Naive thymus-derived CD4-positive, alpha-beta T cell (primary cell): ENCODE measurements at regions not wholly inside any gene's neighbourhood (a gene's known extent, or its start where the extent isn't known, plus 50 kb on each side); places are given as distances from the start of the nearest gene placed in this dataset.

ENCODE experiments used
- ATAC-seq: fragments of 150-1000 bp; cut with Tn5 transposase; 2 replicates; pipeline ENCODE4 v1.10.0; 2021; ENCODE audit warnings: mild to moderate bottlenecking, moderate library complexity
- CTCF ChIA-PET: fragments of 350-600 bp; sonication (Branson Sonifier 250); formaldehyde crosslinking; loops from one replicate; lab custom pipeline; 2021; ENCODE audit warnings: antibody characterized with exemption; lab: Charles Lee
- POLR2A ChIA-PET: fragments of 350-600 bp; sonication (Branson Sonifier 250); formaldehyde crosslinking; loops from one replicate; lab custom pipeline; 2021; ENCODE audit warnings: antibody characterized with exemption, inconsistent platforms; lab: Charles Lee
- DNase-seq, 9 donors: peaks; one replicate each; pipeline versions ENCODE4 v3.0.0 to v3.0.0-alpha.2; 2020 to 2022; ENCODE audit warnings: mixed read lengths in 1 of 9
- H3K27ac ChIP-seq: one replicate; pipeline ENCODE4 v1.7.0; 2013; ENCODE audit warnings: mild to moderate bottlenecking, low read depth, low read length, moderate library complexity
- H3K27me3 ChIP-seq, 2 donors: one replicate each; pipeline ENCODE4 v1.7.0; 2013; ENCODE audit warnings: low read length in 2 of 2, mild to moderate bottlenecking in 2 of 2, moderate library complexity in 2 of 2; ENCODE audit not compliant: control insufficient read depth in 2 of 2, insufficient read depth in 2 of 2
- H3K36me3 ChIP-seq, 3 experiments: 1 replicate in 2 of 3; 2 replicates in 1 of 3; pipeline ENCODE4 v1.7.0; 2013; ENCODE audit warnings: low read length in 3 of 3, mild to moderate bottlenecking in 3 of 3, moderate library complexity in 1 of 3; ENCODE audit not compliant: insufficient read depth in 3 of 3, control insufficient read depth in 2 of 3
- H3K4me1 ChIP-seq, 2 donors: one replicate each; pipeline ENCODE4 v1.7.0; 2013; ENCODE audit warnings: low read length in 2 of 2, mild to moderate bottlenecking in 2 of 2, moderate library complexity in 1 of 2; ENCODE audit not compliant: control insufficient read depth in 2 of 2, insufficient read depth in 2 of 2
- H3K4me3 ChIP-seq: 2 replicates; pipeline ENCODE4 v1.7.0; 2013; ENCODE audit warnings: mild to moderate bottlenecking, low read length
- H3K9me3 ChIP-seq, 3 experiments: 1 replicate in 2 of 3; 2 replicates in 1 of 3; pipeline ENCODE4 v1.7.0; 2013; ENCODE audit warnings: low read length in 3 of 3; ENCODE audit not compliant: control insufficient read depth in 2 of 3
- H3K27ac Mint-ChIP-seq, 9 donors: one replicate each; pipeline ENCODE4 v1.8.0; 2020 to 2022; ENCODE audit warnings: mixed read lengths in 9 of 9, mild to moderate bottlenecking in 8 of 9, moderate library complexity in 5 of 9, inconsistent platforms in 2 of 9
- H3K27me3 Mint-ChIP-seq, 5 donors: one replicate each; pipeline ENCODE4 v1.8.0; 2021 to 2022; ENCODE audit warnings: mixed read lengths in 5 of 5, mild to moderate bottlenecking in 1 of 5
- H3K36me3 Mint-ChIP-seq, 5 donors: one replicate each; pipeline ENCODE4 v1.8.0; 2020 to 2022; ENCODE audit warnings: mixed read lengths in 5 of 5, mild to moderate bottlenecking in 3 of 5, inconsistent platforms in 1 of 5
- H3K4me1 Mint-ChIP-seq, 7 donors: one replicate each; pipeline ENCODE4 v1.8.0; 2020 to 2022; ENCODE audit warnings: mixed read lengths in 7 of 7, mild to moderate bottlenecking in 3 of 7, inconsistent platforms in 1 of 7
- H3K4me3 Mint-ChIP-seq, 10 donors: one replicate each; pipeline ENCODE4 v1.8.0; 2020 to 2022; ENCODE audit warnings: mild to moderate bottlenecking in 10 of 10, mixed read lengths in 10 of 10, moderate library complexity in 6 of 10, inconsistent platforms in 2 of 10
- H3K9me3 Mint-ChIP-seq, 11 donors: one replicate each; pipeline ENCODE4 v1.8.0; 2020 to 2022; ENCODE audit warnings: mixed read lengths in 11 of 11, mild to moderate bottlenecking in 4 of 11, inconsistent platforms in 1 of 11, moderate library complexity in 1 of 11
- intact Hi-C, 2 donors: fragments of 100-400 bp; cut with micrococcal nuclease; formaldehyde crosslinking; loops; one replicate each; pipeline ENCODE4 v1.15.1; 2023

DNA sequence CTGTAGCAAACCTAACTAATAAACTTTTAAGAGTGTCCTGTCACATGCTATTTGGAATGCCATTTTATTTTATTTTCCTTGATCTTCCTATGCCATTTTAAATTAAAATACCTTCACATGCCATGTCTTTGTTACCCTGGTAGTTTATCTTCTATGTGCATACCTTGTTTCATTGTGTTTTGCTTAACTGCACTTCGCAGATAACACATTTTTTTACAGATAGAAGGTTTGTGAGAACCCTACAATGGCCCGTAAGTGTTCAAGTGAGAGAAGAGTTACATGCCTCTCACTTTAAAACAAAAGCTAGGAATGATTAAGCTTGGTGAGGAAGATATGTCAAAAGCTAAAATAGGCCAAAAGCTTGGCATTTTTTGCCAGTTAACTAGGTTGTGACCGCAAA, 744.1 kb downstream of the STIM2 start:
- Histone ChIP-seq H3K9me3 (no peaks in the 10 kb centered on the region), H3K27ac (no peak overlapping the region), H3K36me3 (no peaks in the 10 kb centered on the region), H3K4me1 (no peaks in the 10 kb centered on the region), H3K4me3 (no peak overlapping the region), H3K27me3 (no peaks in the 10 kb centered on the region)
- no peak overlapping the region for H3K27ac Mint-ChIP-seq
- no peak overlapping the region for H3K4me3 Mint-ChIP-seq
- POLR2A ChIA-PET: no interaction called here
- no peak for ATAC-seq
- H3K27me3 Mint-ChIP-seq: no peaks in the 10 kb centered on the region
- CTCF ChIA-PET: no interaction called here
- no peaks in the 10 kb centered on the region for H3K36me3 Mint-ChIP-seq
- no peak for DNase-seq
- peaks cover 0 to 11% (median 7%) of the 10 kb centered on the region in 11 donors for H3K9me3 Mint-ChIP-seq
- intact Hi-C loops: no loop called here
- H3K4me1 Mint-ChIP-seq: no peaks in the 10 kb centered on the region

DNA sequence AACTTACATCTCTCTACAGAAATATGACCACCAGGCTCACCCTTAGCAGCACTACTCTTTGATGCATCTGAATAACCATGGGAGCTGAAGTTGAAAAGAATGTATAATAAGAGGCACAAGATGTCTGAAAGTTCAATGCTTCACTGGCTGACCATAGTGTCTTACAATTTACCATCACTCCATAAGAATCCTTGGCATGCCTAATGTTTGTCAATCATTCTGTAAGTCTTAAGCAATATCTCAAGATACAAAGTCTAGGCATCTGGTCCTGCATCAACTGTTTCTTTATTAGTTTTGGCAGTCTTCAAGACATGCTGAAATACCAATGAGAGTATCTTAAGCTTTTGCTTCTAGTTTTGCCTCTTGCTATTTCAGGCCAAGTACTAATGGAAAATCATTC, 755.5 kb downstream of the STIM2 start:
- no peak overlapping the region for H3K27ac Mint-ChIP-seq
- H3K4me3 ChIP-seq: no peak overlapping the region
- ChIA-PET CTCF (interaction anchor here (0.7 kb wide), 1 partner anchor 48 kb away, joined by 3 read pairs; no protein-coding TSS in a partner anchor), POLR2A (no interaction called here)
- H3K27me3 Mint-ChIP-seq: no peaks in the 10 kb centered on the region
- H3K9me3 ChIP-seq: no peaks in the 10 kb centered on the region
- H3K36me3 Mint-ChIP-seq: peaks cover 0 to 4% (median 0%) of the 10 kb centered on the region in 5 donors
- H3K4me3 Mint-ChIP-seq: no peak overlapping the region
- peaks cover 0 to 10% (median 5%) of the 10 kb centered on the region in 11 donors for H3K9me3 Mint-ChIP-seq
- ATAC-seq (no peak), DNase-seq (no peak)
- no peaks in the 10 kb centered on the region for H3K4me1 ChIP-seq
- no peaks in the 10 kb centered on the region for H3K4me1 Mint-ChIP-seq
- intact Hi-C loops: no loop called here
- no peak overlapping the region for H3K27ac ChIP-seq
- H3K27me3 ChIP-seq: no peaks in the 10 kb centered on the region
- no peaks in the 10 kb centered on the region for H3K36me3 ChIP-seq

DNA sequence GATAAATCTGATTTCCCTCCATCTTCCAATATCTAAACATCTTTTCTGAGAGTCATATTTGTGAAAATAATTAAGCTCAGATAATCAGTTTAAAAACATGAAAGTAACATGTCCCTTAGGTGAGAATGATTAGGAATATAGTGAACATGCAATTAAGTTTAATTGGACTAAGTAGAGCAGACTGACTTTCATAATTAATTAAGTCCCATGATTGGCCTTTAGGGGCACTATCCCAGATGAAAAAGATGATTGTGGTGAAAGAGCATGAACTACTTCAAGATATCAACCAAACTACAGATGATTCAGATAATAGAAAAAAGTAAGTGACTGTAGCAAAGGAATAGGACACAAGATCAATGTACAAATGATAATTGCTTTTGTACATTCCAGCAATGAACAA, 758.8 kb downstream of the STIM2 start:
- Mint-ChIP-seq H3K4me3 (no peak overlapping the region), H3K27ac (no peak overlapping the region), H3K4me1 (no peaks in the 10 kb centered on the region), H3K27me3 (no peaks in the 10 kb centered on the region), H3K36me3 (peaks cover 0 to 4% (median 0%) of the 10 kb centered on the region in 5 donors), H3K9me3 (peaks cover 2 to 12% (median 6%) of the 10 kb centered on the region in 11 donors)
- no peak overlapping the region for H3K4me3 ChIP-seq
- no peaks in the 10 kb centered on the region for H3K9me3 ChIP-seq
- DNase-seq: no peak
- H3K4me1 ChIP-seq: no peaks in the 10 kb centered on the region
- no peaks in the 10 kb centered on the region for H3K27me3 ChIP-seq
- no peak for ATAC-seq
- ChIA-PET CTCF (no interaction called here), POLR2A (no interaction called here)
- intact Hi-C loops: no loop called here
- H3K36me3 ChIP-seq: no peaks in the 10 kb centered on the region
- no peak overlapping the region for H3K27ac ChIP-seq

DNA sequence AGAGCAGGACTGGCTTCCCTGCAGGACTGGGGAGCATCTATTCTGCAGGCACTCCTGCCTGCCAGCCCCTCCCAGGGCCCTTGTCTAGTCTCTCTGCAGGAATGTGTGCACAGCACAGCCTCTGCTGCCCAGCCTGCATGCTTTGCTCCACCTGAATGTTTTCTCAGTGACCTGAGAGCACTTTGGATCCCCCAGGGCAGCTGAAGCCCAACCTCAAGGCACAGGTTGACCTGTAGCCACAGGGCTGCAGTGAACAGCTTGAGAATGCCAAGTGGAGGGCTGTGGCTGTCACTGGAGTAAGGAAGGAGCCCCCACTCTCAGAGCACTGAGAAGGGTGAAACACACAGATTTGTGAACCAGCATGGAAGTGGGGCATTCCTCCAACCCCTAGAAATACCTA, 760.2 kb downstream of the STIM2 start:
- DNase-seq (no peak), ATAC-seq (no peak)
- no peaks in the 10 kb centered on the region for H3K27me3 Mint-ChIP-seq
- Histone ChIP-seq H3K36me3 (no peaks in the 10 kb centered on the region), H3K27me3 (no peaks in the 10 kb centered on the region), H3K27ac (no peak overlapping the region), H3K4me1 (no peaks in the 10 kb centered on the region), H3K4me3 (no peak overlapping the region), H3K9me3 (no peaks in the 10 kb centered on the region)
- POLR2A ChIA-PET: no interaction called here
- H3K27ac Mint-ChIP-seq: no peak overlapping the region
- H3K4me1 Mint-ChIP-seq: no peaks in the 10 kb centered on the region
- peaks cover 2 to 12% (median 7%) of the 10 kb centered on the region in 11 donors for H3K9me3 Mint-ChIP-seq
- CTCF ChIA-PET: no interaction called here
- intact Hi-C loops: no loop called here
- H3K4me3 Mint-ChIP-seq: no peak overlapping the region
- peaks cover 0 to 4% (median 0%) of the 10 kb centered on the region in 5 donors for H3K36me3 Mint-ChIP-seq

DNA sequence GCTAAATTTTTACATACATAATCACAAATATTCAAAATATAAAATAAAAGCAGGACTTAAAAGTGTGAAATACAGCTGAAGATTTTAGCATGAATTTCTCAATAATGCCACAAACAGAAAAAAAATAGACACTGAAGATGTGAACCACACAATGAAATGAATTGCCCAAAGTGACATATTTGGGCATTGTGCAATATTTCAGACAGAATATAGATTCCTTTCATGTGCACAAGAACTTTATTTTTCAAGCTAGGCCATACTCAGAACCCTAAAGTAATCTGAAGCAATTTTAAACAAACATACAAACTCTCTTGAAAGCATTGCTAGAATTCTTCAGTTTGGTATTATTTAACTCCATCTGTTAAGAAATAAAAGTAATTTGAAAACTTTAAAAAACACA, 764.1 kb downstream of the STIM2 start:
- H3K9me3 ChIP-seq: no peaks in the 10 kb centered on the region
- ATAC-seq: no peak
- ChIA-PET CTCF (no interaction called here), POLR2A (no interaction called here)
- intact Hi-C loops: no loop called here
- no peaks in the 10 kb centered on the region for H3K4me1 ChIP-seq
- Mint-ChIP-seq H3K4me3 (no peak overlapping the region), H3K4me1 (no peaks in the 10 kb centered on the region), H3K27ac (no peak overlapping the region), H3K36me3 (peaks cover 0 to 4% (median 0%) of the 10 kb centered on the region in 5 donors), H3K27me3 (no peaks in the 10 kb centered on the region), H3K9me3 (peaks cover 2 to 12% (median 7%) of the 10 kb centered on the region in 11 donors)
- no peak overlapping the region for H3K4me3 ChIP-seq
- H3K27ac ChIP-seq: no peak overlapping the region
- no peaks in the 10 kb centered on the region for H3K27me3 ChIP-seq
- no peaks in the 10 kb centered on the region for H3K36me3 ChIP-seq
- no peak for DNase-seq

DNA sequence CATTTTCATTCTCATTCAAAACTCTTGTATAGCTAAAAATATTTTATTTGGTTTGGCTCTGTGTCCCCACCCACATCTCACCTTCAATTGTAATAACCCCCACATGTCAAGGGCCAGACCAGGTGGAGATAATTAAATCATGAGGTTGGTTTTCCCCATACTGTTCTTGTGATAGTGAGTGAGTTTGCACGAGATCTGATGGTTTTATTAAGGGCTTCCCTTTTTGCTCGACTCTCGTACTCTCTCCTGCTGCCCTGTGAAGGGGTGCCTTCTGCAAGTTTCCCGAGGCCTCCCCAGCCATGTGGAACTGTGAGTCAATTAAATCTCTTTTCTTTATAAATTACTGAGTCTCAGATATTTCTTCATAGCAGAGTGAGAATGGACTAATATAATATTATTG, 768.0 kb downstream of the STIM2 start:
- ATAC-seq: no peak
- Histone ChIP-seq H3K9me3 (no peaks in the 10 kb centered on the region), H3K27ac (no peak overlapping the region), H3K4me1 (no peaks in the 10 kb centered on the region), H3K36me3 (no peaks in the 10 kb centered on the region), H3K27me3 (no peaks in the 10 kb centered on the region), H3K4me3 (no peak overlapping the region)
- Mint-ChIP-seq H3K27ac (no peak overlapping the region), H3K4me1 (no peaks in the 10 kb centered on the region), H3K27me3 (no peaks in the 10 kb centered on the region), H3K4me3 (no peak overlapping the region), H3K9me3 (peaks cover 0 to 6% (median 2%) of the 10 kb centered on the region in 11 donors), H3K36me3 (no peaks in the 10 kb centered on the region)
- ChIA-PET POLR2A (no interaction called here), CTCF (no interaction called here)
- no peak for DNase-seq
- intact Hi-C loops: no loop called here

DNA sequence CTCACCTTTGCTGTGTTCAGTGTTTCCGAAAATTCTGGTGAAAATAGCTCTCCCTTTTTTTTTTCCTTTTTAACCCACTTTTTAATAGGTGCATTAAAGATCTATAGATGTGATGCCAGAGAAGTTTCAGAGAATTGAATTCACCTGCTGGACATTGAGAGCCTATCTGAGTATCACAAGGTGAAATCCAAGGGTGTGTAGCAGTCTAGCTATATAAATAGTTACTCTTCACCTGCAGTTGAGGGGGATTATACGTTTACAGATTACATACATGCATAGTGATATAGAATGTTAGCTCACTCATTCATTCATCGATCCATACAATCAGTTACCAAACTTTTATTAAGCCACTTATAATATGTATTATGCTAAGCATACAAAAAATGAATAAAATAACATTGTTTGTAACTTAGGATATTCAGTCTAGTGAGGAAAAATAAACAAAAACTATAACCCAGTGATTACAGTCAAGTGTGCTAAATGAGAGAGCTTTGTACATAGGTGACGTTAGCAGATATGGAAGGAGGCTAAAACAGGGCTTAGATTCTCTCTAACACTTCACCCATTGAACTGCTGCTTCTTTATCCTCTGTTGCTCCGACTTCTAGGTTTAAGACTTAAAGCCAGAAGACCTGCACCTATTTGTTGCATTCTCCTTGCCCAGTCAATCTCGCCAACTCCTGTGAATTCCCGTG, 769.0 kb downstream of the STIM2 start:
- Histone ChIP-seq H3K36me3 (no peaks in the 10 kb centered on the region), H3K27ac (no peak overlapping the region), H3K9me3 (no peaks in the 10 kb centered on the region), H3K4me1 (no peaks in the 10 kb centered on the region), H3K4me3 (no peak overlapping the region), H3K27me3 (no peaks in the 10 kb centered on the region)
- ChIA-PET CTCF (interaction anchor here (0.7 kb wide), 1 partner anchor 8 kb away, joined by 3 read pairs; no protein-coding TSS in a partner anchor), POLR2A (no interaction called here)
- Mint-ChIP-seq H3K36me3 (no peaks in the 10 kb centered on the region), H3K4me1 (no peaks in the 10 kb centered on the region), H3K27me3 (no peaks in the 10 kb centered on the region), H3K9me3 (peaks cover 0 to 6% (median 2%) of the 10 kb centered on the region in 11 donors), H3K4me3 (no peak overlapping the region), H3K27ac (no peak overlapping the region)
- intact Hi-C loops: no loop called here
- no peak for ATAC-seq
- no peak for DNase-seq
